SK-N-MC (cell line): ENCODE measurements at regions not wholly inside any gene's neighbourhood (a gene's known extent, or its start where the extent isn't known, plus 50 kb on each side); places are given as distances from the start of the nearest gene placed in this dataset.

ENCODE experiments used
- FOXP2 ChIP-seq: optimal IDR thresholded peaks from 2 replicates; pipeline ENCODE3; 2011; ENCODE audit warnings: mild to moderate bottlenecking, moderate library complexity; ENCODE audit not compliant: insufficient read depth; ENCODE audit errors: extremely low read length, control extremely low read depth
- POLR2AphosphoS5 ChIP-seq: IDR thresholded peaks from 2 replicates; pipeline ENCODE4 v1.6.1; 2012; ENCODE audit warnings: mild to moderate bottlenecking, low read depth, low read length, borderline replicate concordance

DNA sequence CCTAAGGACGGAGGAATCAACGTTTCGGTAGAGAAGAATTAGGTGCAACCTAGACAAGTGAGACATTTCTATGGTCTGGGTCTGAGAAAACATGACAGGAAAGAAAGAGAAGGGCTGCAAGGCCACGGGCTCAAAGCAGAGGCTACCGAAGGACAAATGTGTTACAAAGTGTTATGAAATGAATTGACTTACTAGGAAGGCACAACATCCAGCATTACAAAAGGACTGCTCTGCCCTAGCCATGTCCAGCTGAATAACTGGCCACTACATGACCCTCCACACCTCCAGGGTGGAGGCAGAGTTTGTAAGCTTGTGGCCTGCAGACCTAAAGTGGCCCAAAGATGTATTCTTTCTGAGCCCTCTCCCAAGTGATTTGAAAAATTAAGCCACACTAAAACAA is 133.6 kb downstream of the GDAP2 start:
- no peak for TF ChIP-seq FOXP2
- TF ChIP-seq POLR2AphosphoS5: no peak
